ENCODE measurements at regions not wholly inside any gene's neighbourhood (a gene's known extent, or its start where the extent isn't known, plus 50 kb on each side); places are given as distances from the start of the nearest gene placed in this dataset.

DNA sequence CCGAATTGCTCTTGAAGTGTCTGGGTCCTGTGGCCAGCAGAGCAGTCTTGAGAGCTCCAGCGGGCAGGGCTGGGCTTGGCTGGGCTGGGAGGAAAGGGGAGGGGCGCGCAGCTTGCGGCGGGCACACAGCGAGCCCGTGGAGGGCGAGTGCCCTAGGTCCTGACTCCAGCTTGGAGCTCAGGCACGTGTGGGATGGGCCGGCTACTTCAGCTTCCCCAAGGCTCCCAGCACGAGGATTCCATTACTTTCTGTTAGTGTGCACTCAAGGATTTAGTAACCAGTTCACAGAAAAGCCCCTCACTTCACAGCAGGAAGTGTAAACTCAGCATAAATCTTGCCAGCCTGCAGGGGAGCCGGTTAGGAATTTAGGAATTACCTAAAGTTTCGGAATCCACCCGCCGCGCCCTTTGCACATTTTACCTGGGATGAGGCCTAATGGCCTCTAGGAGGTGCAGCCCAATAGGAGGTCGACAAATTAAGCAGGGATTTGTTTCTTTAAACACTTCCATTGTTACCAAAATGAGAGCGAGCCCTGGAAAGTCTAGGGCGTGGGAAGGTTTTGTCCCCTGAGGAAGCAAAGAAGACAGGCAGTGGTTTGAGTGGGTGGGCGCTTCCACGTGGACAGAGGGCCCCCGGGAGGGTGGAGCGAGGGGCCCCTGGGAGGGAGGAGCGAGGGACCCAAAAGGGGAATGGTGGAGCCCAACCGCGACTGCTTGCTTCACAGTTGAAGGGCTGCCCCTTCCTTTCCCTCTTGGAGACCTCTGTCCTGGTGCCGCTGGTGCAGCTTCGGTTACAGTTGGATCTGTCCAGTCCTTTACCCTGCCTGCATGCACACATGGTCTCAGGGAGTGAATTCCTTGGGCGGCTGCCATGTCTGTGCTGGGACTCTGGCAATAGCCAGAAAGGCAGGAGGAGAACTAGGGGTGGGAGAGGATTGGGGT, 93.3 kb downstream of the CTAGE1 start:
- TF ChIP-seq EZH2 (IDR thresholded peaks at IDR 0.05; ENCODE audit: borderline replicate concordance, insufficient read depth, low read length, poor library complexity, severe bottlenecking) (no peak), RAD21 (conservative IDR thresholded peaks at IDR 0.05) (no peak), CTCF (IDR thresholded peaks at IDR 0.05; ENCODE audit: poor library complexity, severe bottlenecking) (no peak)

Data from neural cell (in vitro differentiated cells).